Type B pancreatic cell (in vitro differentiated cells): ENCODE measurements at regions not wholly inside any gene's neighbourhood (a gene's known extent, or its start where the extent isn't known, plus 50 kb on each side); places are given as distances from the start of the nearest gene placed in this dataset.

Experiments
- DNase-seq: peaks from one replicate; pipeline ENCODE4 v3.0.0; 2021; ENCODE audit warnings: mixed read lengths; ENCODE audit not compliant: unreplicated experiment; ENCODE audit errors: extremely low spot score
- H3K27ac Mint-ChIP-seq: 2 replicates; pipeline ENCODE4 v1.8.0; 2021; ENCODE audit warnings: mild to moderate bottlenecking, mixed read lengths
- H3K27me3 Mint-ChIP-seq: 2 replicates; pipeline ENCODE4 v1.8.0; 2021; ENCODE audit warnings: mixed read lengths
- H3K36me3 Mint-ChIP-seq: 2 replicates; pipeline ENCODE4 v1.8.0; 2021; ENCODE audit warnings: mixed read lengths
- H3K4me1 Mint-ChIP-seq: one replicate; pipeline ENCODE4 v1.8.0; 2021; ENCODE audit warnings: mixed read lengths; ENCODE audit not compliant: unreplicated experiment
- H3K4me3 Mint-ChIP-seq: 2 replicates; pipeline ENCODE4 v1.8.0; 2021; ENCODE audit warnings: mild to moderate bottlenecking, mixed read lengths
- H3K9me3 Mint-ChIP-seq: 2 replicates; pipeline ENCODE4 v1.8.0; 2021; ENCODE audit warnings: mixed read lengths
- CTCF ChIP-seq: fragments of 200-600 bp; sonication (generic); conservative IDR thresholded peaks from 2 replicates; pipeline ENCODE4 v1.5.0; 2021; ENCODE audit warnings: antibody characterized with exemption, mild to moderate bottlenecking

- Mint-ChIP-seq H3K4me1 (no peaks in the 10 kb centered on the region), H3K9me3 (no peaks in the 10 kb centered on the region), H3K36me3 (no peaks in the 10 kb centered on the region), H3K27me3 (no peaks in the 10 kb centered on the region), H3K27ac (no peak overlapping the region), H3K4me3 (no peak overlapping the region)
- no peak for TF ChIP-seq CTCF
- DNase-seq = no peak
Measured at GRCh38 chr1:213530611-213531320, 457.0 kb upstream of the PROX1 start.

DNA sequence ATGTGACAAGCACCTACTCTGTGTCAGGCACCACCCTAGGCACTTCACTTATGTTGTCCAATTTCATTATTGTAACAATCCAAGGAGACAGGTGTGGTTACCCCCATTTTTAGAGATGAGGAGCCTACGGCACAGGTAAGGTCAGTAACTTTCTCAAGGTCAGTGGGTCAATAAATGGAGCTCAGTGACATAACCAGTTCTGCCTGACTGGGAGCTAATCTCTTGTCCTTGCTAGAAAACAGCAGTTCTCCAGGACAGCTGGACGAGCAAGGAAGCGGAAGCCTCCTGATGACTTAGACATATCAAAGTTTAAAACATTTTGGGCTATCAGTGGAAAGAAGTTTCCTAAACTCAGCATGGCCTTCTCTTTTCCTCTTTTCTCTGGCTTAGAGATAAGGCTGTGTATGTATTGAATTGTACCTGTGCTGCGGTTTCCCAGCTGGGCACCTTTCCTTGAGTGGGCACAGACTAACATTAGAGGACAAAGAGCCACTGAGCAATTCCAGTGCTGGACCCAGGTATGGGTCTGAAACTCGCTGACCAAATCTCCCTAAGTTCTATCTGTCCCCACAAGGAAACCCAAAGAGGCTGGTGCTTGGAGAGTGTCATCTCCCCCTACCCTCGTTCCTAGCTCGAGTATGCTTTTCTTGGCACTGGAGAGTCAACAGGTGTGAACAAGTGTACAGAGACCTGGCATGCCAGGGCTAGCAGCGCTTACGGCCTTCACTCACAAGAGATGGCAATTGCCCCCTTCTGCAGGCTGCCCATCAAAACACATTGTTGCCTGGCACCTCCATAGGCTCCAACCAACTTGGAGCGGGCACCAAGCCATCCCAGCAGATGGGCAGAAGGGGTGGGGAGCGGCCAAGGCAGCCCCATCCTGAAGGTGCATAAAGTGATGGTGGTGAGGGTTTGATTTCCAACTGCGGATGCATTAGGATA lies 456.1 kb upstream of the PROX1 start:
- DNase-seq = no peak
- no peaks in the 10 kb centered on the region for H3K9me3 Mint-ChIP-seq
- H3K4me3 Mint-ChIP-seq = no peak overlapping the region
- no peak overlapping the region for H3K27ac Mint-ChIP-seq
- no peaks in the 10 kb centered on the region for H3K36me3 Mint-ChIP-seq
- no peaks in the 10 kb centered on the region for H3K27me3 Mint-ChIP-seq
- no peaks in the 10 kb centered on the region for H3K4me1 Mint-ChIP-seq
- no peak for TF ChIP-seq CTCF

DNA sequence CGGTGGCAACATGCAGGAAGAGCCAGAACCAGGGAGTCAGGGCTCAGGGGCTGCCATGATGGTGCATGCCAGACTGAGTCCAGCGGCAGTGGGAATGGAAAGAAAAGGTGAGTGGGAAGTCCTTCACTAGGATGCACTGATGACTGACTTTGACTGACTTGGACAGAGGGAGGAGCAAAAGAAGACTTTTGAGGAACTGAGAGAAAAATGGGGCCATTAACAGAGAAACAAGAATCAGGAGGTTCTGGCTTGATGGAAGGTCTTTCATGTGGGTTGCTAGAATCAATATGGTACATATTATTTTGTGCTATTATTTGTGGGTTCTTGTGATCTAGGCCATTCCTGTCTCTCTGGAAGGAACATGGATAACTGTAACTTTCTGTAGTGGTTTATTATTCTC lies 454.6 kb upstream of the PROX1 start:
- H3K27ac Mint-ChIP-seq = no peak overlapping the region
- H3K36me3 Mint-ChIP-seq = no peaks in the 10 kb centered on the region
- no peaks in the 10 kb centered on the region for H3K27me3 Mint-ChIP-seq
- H3K9me3 Mint-ChIP-seq = no peaks in the 10 kb centered on the region
- H3K4me1 Mint-ChIP-seq = no peaks in the 10 kb centered on the region
- DNase-seq = no peak
- no peak overlapping the region for H3K4me3 Mint-ChIP-seq
- no peak for TF ChIP-seq CTCF

DNA sequence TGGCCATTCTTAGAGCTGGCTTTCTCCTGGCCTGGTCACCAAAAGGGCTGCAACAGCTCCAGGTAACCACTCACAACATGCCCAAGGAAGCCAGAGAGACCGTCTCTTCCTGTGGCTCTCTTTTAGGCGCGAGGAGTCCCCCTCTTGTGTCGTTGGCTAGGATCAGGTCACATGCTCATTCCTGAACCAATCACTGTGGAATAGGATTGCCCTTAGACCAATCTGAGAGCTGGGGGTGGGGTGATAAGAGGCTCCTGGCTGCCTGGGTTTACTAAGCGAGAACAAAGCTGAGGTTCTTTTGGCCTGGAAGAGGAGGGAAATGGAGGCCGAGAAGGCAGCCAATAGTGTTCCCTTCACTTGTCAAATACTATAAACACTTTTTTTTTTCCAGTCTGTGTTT lies 452.1 kb upstream of the PROX1 start:
- TF ChIP-seq CTCF = no peak
- Mint-ChIP-seq H3K9me3 (no peaks in the 10 kb centered on the region), H3K27me3 (no peaks in the 10 kb centered on the region), H3K27ac (no peak overlapping the region), H3K36me3 (no peaks in the 10 kb centered on the region), H3K4me1 (no peaks in the 10 kb centered on the region), H3K4me3 (no peak overlapping the region)
- DNase-seq = no peak

- no peak for TF ChIP-seq CTCF
- peaks cover 7% of the 10 kb centered on the region for H3K27me3 Mint-ChIP-seq
- H3K4me3 Mint-ChIP-seq = no peak overlapping the region
- no peaks in the 10 kb centered on the region for H3K4me1 Mint-ChIP-seq
- no peak for DNase-seq
- H3K36me3 Mint-ChIP-seq = no peaks in the 10 kb centered on the region
- no peaks in the 10 kb centered on the region for H3K9me3 Mint-ChIP-seq
- no peak overlapping the region for H3K27ac Mint-ChIP-seq
Measured at GRCh38 chr1:213538251-213538650, 449.5 kb upstream of the PROX1 start.
